ENCODE measurements at regions not wholly inside any gene's neighbourhood (a gene's known extent, or its start where the extent isn't known, plus 50 kb on each side); places are given as distances from the start of the nearest gene placed in this dataset.

GRCh38 chr10:129110780-129111179 lies 356.3 kb upstream of the MGMT start:
- DNase-seq (ENCODE audit: low spot score) = no peak

GRCh38 chr10:129111922-129112321 lies 355.1 kb upstream of the MGMT start:
- no peak for DNase-seq (ENCODE audit: low spot score)

- no peak for DNase-seq (ENCODE audit: low spot score)
Observed at GRCh38 chr10:129114588-129114987, 352.5 kb upstream of the MGMT start.

DNA sequence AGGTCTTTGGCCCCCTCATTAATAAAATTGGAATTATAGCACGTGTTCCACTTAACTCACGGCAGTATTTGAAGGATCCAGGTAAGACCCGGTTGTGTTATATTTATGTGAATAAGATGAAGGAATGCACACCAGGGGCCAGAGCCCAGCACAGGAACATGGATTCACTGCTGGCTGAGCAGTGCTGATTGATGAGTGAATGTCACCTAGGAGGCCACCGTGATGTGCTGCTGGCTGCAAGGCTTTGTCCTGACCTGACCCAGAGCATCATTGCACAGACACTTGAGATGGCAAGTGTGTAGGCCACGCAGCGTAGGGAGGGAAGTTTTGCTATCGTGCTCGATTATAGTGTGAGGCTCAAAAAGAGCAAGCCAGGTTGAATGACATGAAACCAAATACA lies 350.7 kb upstream of the MGMT start:
- no peak for DNase-seq (ENCODE audit: low spot score)

DNA sequence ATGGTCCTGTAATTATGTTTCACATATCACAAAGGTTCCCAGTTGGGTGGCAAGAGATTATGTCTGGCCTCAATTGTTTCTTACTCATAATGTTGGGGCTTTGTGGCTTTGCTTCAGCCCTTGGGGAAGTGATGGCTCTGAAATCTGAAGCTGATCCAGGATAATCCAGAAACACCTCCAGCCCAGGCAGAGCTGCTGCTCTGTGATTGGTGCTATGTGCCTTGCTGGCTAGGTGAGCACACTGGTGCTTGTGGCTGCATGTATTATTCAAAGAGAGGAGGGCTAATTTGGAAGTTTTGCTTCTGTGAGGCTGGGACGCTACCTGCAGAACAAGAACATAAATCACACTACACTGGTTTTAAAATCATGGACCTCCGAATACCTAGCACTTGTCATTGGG lies 346.6 kb upstream of the MGMT start:
- DNase-seq (ENCODE audit: low spot score) = no peak

GRCh38 chr10:129122846-129123245 lies 344.2 kb upstream of the MGMT start:
- DNase-seq (ENCODE audit: low spot score) = no peak

GRCh38 chr10:129123428-129123827 lies 343.6 kb upstream of the MGMT start:
- DNase-seq (ENCODE audit: low spot score) = no peak

- no peak for DNase-seq (ENCODE audit: low spot score)
Observed at GRCh38 chr10:129126982-129127381, 340.1 kb upstream of the MGMT start.

DNA sequence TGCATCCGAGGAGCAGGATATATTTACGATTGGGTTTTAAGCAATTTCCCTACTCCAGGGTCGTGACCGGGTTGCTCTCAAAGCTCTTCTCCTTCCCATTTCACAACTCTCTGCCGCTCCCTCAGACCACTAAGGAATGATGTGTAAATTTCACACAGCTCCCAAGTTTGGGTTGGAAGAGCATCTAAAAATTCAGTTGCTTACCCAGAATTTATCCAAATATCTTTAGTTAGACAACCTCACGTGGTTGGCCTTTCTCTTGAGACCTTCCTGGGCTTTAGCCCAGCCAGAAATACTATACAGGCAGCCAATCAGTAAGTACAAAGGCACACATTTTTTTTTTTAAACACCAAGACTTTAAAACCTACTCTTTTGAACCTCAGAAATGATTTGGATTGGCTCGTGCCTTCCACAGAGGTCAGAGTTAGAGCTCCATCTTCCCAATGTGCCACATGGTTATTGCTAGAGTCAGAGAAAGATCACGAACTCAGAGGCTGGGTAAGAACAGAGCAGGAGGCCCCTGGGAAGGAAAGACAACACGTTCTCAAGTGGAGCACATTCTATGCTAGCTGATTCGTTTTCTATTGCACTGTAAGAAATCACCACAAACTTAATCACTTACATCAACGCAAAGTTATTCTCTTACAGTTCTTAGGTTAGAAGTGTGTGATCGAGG lies 335.4 kb upstream of the MGMT start:
- DNase-seq (ENCODE audit: low spot score) = no peak

DNA sequence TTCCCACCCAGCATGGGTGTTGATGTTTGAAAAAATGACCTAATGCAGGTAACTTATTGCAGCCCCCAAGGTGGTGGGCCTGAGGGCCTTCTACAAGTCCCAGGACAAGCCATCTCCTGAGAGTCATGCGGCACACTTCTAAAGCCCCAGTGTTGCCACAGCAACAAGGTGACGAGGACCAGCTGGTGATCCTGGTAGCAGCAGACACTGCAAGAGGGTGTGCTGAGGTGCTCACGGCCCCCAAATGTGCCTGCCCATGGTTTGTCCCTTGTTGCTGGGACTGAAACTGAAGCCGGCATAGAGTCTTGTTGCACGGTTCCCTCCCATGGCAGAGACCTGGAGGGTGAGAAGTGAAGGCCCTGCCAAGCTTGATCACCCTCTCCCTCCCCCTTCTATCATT lies 333.2 kb upstream of the MGMT start:
- no peak for DNase-seq (ENCODE audit: low spot score)

DNA sequence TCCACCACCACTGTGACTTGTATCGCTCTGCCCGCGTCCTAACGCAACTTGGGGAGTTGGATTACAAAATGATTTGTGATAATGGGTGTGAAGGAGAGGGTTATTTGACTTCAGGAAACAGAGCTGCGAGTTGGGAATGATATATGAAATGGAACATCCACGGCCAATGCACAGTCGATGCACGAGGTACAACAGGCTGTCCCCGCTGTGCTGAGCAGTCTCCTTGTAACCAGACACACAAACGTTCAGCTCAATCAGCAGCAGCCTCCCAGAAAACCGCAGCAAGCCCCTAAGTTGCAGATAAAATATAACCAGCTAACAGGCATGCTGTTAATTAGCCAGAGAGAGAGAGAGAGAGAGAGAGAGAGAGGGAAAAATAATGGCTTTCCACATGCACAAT lies 332.7 kb upstream of the MGMT start:
- no peak for DNase-seq (ENCODE audit: low spot score)

GRCh38 chr10:129135624-129136023 lies 331.4 kb upstream of the MGMT start:
- no peak for DNase-seq (ENCODE audit: low spot score)

DNA sequence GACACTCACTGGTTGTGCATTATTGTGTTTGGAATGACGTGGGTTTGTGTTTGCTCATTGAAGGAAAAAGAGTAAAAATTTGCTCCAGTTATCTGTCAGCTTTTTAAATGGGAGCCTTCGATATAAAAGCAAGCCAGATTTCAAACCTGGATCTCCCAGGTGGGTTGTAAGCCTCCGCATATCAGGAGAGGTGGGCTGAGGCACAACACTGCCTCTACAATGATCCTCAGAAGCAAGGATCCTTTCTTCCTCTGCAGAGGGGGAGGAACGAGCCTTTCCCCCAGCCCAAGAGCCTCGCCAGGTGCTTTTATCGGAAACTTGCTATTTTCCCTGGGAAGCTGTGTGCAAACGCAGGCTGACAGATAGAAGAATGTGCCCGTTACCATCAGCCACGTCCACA lies 331.0 kb upstream of the MGMT start:
- no peak for DNase-seq (ENCODE audit: low spot score)

- no peak for DNase-seq (ENCODE audit: low spot score)
Observed at GRCh38 chr10:129136951-129137350, 330.1 kb upstream of the MGMT start.

- no peak for DNase-seq (ENCODE audit: low spot score)
Observed at GRCh38 chr10:129140921-129141885, 325.8 kb upstream of the MGMT start.

DNA sequence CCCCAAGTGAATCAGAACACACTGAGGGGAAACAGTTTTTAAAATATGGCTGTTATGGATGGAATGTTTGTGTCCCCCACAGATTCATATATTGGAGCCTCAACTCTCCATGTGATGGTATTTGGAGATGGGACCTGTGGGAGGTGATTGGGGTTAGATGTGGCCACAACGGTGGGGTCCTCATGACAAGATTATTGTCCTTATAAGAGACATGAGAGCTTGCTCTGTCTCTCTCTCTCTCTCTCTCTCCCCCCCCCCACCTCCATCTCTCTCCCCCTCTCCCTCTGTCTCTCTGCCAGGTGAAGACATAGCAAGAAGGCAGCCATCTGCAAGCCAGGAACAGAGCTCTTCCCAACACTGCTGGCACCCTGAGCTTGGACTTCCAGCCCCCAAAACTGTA lies 315.8 kb upstream of the MGMT start:
- no peak for DNase-seq (ENCODE audit: low spot score)

DNA sequence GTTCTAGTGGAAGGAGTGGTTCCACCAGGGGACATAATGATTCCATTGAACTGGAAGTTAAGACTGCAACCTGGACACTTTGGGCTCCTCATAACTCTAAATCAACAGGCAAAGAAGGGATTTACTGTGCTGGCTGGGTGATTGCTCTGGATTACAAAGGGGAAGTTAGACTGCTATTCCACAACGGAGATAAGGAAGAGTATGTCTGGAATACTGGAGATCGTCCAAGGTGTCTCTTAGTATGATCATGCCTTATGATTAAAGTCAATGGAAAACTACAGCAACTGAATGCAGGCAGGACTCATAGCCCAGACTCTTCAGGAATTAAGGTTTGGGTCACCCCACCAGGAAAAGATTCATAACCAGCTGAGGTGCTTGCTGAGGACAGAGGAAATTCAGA lies 310.6 kb upstream of the MGMT start:
- DNase-seq (ENCODE audit: low spot score) = no peak

GRCh38 chr10:129157185-129157584 lies 309.9 kb upstream of the MGMT start:
- DNase-seq (ENCODE audit: low spot score) = no peak

DNA sequence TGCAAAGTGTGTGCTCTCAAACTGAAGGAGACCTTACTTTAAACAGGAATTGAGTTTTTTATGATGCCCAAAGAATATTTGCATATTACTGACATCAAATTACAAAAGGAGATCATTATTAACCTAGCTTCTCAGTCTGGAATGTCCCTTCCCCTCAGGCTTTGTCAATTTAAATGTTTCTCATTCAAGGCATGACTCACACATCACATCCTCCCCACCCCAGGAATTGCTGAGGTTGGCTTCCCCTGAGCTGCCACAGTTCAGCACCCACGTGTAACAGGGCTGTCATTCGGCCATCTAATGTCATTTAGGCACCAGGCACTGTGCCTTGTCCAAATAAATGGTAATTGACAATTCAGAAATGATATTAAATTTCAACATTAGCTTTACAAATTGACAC lies 305.9 kb upstream of the MGMT start:
- no peak for DNase-seq (ENCODE audit: low spot score)

DNA sequence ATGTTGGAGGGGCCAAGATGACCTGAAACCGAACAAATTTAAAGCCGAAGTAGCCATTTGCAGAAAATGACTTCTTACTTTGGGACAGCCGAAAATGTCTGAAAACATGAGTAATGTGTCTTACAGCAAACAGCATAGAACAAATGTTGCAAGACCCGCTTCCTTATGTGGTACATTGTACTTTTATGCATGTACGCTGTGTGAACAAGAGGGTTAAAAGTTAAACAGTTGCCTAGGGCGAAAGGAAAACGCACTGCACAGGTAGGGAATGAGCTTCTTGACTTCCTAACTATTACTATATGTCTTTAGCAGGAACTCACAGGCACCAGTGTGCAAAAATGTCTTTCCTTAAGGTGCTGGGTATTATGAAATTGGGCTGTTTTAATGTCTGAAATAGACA lies 303.5 kb upstream of the MGMT start:
- DNase-seq (ENCODE audit: low spot score) = no peak

DNA sequence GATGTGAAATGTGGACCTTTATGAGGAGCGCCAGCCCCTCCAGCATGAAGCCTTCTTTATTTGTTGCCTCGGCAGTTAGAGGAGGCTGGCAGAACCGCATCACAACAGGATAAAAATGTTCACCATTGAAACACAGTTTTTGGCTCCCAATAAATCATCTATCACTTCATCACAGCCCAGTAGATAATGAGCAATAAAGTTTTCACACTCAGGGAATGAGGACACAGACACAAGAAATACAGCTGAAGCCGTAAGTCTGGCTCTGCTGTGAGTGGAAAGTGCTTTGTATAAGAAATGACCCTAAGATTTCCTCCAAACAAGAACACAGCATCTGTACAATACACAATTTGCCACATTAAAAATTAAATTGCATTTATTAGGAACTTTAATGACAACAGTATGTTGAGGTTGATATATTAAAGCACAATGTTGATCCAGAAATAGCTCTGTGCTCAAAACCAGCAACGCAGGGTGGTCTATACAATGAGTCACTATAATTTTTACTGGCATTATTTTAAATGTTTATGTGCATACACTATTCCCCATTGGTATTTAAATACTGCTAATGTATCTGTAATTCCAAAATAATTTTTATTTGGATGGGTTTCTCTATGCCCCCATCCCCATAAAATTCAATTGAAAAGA lies 301.8 kb upstream of the MGMT start:
- no peak for DNase-seq (ENCODE audit: low spot score)

GRCh38 chr10:129165770-129166169 lies 301.3 kb upstream of the MGMT start:
- no peak for DNase-seq (ENCODE audit: low spot score)

- DNase-seq (ENCODE audit: low spot score) = no peak
Observed at GRCh38 chr10:129168660-129169059, 298.4 kb upstream of the MGMT start.

Data from cerebellar cortex (tissue), 1 donor.